NCI-H2227 treated with DMSO at 0.1 percent for 48 hours (cell line): ENCODE measurements at regions not wholly inside any gene's neighbourhood (a gene's known extent, or its start where the extent isn't known, plus 50 kb on each side); places are given as distances from the start of the nearest gene placed in this dataset.
"Not testable (repeated sequence)": the region's sequence is repeated elsewhere in the genome, so short reads cannot be mapped to it uniquely, and the experiment has no call there.

Experiments used
- DNase-seq: peaks from one replicate; lab custom pipeline; 2025; lab: John Stamatoyannopoulos, UW

DNA sequence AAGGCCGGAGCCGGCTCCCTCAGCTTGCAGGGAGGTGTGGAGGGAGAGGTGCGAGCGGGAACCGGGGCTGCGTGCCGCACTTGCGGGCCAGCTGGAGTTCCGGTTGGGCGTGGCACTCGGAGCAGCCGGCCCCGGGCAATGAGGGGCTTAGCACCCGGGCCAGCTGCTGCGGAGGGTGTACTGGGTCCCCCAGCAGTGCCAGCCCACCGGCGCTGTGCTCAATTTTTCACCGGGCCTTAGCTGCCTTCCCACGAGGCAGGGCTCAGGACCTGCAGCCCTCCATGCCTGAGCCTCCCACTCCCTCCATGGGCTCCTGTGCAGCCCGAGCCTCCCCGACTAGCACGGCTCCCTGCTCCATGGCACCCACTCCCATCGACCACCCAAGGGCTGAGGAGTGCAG lies 62.2 kb upstream of the ANKRD55 start:
- DNase-seq = not testable (repeated sequence)

DNA sequence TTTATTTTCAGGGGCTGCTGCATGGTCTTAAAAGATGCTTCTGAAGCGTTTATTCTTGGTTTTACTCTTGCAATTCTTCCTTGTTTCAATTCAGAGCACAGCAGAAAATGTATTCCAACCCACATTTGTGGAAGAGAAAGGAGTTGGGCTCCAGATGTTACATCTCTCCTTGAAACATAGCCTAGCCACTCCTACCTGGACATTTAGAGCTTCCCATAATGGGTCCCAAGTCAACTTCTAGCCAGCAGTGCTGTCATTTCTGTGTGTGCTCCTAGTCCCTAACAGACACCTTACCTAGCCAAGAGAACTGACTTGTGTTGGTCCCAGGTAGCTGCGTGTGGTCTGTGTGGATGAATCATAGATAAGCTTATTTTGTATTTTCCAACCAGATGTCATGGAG lies 61.2 kb upstream of the ANKRD55 start:
- no peak for DNase-seq

DNA sequence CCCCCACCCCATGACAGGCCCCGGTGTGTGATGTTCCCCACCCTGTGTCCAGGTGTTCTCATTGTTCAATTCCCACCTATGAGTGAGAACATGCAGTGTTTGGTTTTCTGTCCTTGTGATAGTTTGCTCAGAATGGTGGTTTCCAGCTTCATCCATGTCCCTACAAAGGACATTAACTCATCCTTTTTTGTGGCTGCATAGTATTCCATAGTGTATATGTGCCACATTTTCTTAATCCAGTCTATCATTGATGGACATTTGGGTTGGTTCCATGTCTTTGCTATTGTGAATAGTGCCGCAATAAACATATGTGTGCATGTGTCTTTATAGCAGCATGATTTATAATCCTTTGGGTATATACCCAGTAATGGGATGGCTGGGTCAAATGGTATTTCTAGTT lies 59.7 kb upstream of the ANKRD55 start:
- not testable (repeated sequence) for DNase-seq

DNA sequence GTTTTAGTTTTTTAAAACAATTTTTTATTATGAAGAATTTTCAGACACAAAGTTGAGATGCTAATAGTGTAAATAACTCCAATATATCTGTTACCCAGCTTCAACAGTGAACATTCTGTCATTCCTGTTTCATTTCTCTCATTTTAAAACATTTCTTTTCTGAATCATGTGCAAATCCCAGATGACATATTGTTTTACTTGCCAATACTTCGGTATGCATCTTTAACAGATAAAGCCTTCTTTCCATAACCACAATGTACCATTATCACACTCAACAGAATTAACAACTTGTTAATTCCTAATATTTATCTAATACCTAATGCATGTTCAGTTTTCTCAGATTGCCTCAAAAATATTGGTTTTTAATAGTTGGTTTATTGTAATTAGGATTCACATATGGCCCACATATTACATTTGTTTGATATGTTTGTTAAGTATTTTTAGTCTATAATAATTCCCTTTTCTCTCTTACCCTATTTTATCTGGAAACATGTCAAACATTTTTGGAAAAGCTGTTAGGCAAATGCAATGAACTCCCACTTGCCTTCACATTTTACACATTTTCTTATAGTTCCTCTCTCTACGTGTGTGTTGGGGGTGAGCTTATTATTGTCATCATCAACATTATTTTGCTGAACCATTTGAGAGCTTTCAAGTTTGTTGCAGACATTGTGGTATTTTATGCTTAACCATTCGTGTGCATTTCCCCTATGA lies 58.7 kb upstream of the ANKRD55 start:
- DNase-seq = no peak

DNA sequence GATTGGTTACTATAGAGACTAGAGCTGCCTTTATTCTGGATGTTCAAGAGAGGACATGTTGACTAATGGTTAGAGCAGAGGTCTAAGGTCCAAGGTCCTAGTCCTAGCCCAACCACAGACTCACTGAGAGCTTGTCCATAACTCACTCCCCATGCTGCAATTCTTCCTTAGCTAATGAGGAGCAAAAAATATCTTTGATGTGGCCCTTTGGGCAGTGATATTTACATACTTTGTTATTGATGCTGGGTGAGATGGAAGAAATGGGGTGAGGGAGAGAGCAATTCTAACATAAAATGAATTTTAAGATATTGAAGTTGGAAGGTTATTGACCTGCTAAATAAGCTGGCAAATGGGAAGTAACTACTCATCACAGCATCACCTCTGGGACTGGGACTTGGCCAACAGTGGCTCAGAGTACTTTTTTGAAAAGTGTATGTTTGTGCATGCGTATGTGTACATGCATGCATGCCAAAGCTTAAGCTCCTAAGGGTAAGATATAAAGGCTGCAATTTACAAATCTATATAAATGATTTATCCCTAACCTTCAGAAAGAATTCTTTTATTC lies 58.0 kb upstream of the ANKRD55 start:
- DNase-seq = no peak

DNA sequence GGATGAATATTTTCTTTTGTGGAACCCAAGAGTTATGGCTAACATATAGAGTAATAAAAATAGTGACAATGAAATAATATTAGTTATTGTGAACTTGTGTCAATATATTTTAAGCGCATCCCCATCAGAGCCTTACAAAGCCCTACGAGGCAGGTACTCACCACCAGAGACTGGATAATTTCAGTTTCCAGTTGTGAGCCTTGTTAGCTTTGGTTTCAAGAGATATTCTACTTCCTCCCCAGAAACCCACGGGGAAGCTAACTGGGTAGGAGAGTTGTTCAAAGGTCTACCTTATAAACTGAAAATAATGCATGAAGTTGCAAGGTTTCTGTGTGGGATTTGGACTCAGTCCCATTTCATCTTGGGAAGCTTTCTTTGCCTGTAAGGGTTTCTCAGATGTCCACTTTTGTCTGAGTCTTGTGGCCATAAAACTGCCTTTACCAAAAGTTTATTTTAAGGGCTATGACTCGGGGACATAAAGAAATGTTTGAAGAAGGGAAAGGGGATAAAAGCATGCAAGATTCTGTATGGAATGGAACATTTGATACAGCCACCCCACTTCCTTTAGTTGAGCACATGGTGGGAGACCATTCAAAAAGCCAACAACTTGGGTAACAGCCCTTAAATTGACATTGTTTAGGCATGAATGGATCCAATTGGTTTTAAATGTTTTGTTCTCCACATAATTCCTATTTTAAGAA lies 57.4 kb upstream of the ANKRD55 start:
- DNase-seq = no peak

DNA sequence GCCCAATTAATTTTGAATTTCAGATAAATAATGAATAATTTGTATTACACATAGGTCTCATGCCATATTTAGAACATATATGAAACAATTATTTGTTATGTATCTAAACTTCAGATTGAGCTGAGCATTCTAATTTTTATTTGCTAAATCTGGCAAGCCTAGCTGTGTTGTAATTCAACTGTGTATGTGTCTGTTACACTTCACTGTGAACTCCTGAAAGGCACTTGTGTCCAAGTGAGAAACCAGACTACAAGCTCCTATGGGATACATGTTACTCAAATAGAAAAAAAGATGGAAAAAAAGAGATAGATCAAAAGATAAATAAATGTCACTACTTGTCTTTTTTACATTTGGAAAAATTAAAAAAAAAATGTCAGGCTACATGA lies 56.5 kb upstream of the ANKRD55 start:
- DNase-seq = no peak

DNA sequence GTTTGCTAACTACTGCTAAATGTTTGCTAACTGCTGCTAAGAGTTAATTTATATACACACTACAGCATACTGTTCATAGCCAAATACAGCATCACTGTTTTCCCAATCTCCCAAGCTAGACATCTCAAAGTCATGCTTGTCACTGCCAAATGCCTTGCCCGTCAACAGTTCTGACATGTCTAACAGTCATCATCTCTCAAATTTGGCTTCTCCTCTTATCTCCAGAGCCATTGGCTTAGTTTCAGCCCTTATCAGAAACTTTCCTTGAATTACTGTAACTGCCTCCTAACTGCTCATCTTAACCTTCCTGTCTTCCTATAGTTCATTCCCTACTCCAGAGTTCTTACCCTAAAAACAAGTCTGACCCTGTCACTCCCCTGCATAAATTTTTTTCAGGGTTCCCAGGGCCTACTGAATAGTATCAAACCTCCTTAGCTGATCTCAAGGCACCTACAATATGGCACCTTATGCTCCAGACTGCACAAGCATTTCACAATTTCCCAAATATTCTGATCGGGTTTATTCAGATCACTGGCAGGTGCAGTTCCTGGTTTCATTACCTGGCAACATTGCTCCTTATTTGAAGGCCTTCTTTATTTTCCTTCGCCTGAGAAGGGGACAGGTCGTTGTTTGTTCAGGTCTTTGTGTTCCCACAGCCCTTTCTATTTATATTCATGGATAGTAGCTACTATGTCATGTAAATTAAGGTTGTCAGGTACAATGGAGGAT lies 55.9 kb upstream of the ANKRD55 start:
- no peak for DNase-seq

DNA sequence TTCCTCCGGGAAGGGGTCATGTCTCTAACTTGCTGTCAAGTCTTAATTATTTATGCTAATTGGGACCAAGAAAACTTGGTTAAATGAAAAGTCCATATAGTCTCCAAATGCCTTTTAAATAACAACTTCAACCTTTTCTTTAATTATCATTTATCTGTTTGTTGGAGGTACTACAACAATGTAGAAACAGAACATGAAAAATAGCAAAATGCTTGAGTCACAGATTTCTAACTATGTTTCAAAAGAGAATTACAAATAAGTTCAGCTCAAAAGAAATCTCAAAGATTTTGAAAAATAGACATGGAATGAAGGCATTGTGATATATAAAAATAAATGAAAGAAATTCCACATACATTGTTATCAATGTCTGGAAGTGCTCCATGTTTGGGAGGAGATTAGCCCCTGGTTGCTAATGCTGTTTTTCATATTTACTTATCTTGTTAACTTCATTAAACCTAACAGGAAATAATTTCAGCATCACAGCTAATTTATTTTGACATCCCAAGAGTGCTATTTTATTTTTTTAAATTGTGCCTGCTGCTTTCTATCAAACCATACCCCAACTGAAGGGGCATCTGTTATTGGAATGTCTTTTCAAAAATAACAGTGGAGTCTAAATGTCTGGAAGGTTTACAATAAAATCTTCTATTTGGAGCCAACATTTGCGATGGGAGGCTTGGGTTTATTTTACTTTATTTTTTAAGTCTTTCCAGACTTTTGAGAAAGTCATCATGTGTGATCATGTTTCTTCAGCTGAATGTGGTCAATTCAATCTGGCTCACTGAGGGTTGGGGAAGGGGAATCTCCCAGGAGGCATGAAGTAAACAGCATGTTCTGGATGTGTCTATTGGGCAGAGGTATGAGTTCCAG lies 53.1 kb upstream of the ANKRD55 start:
- no peak for DNase-seq

DNA sequence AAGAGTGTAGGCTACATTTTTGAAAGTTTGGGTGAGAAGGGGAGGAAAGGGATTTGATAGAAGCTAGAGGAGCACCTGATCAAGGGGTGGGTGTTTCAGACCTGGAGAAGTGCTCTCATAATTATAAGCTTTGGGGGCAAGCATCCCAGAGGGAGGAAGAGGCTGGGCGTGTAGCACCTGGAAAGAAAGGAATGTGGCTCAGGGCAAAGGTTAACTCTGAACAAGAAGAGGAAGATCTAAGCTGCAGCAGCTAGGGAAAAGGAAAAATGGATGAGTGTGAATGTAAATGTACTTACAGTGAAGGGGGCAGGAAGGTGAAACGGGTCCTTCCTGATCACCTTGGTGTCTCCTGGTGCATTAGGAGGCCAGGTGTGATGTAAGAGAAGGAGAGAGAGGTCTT lies 49.8 kb upstream of the ANKRD55 start:
- DNase-seq = no peak
